Astrocyte (in vitro differentiated cells and primary cell): ENCODE measurements at regions not wholly inside any gene's neighbourhood (a gene's known extent, or its start where the extent isn't known, plus 50 kb on each side); places are given as distances from the start of the nearest gene placed in this dataset.

ENCODE experiments used
- EZH2 ChIP-seq: IDR thresholded peaks from 2 replicates; pipeline ENCODE4 v1.6.1; 2012; ENCODE audit warnings: mild to moderate bottlenecking, low read length, inconsistent platforms; ENCODE audit not compliant: insufficient read depth
- TF ChIP-seq, protein P1 (sequence below): IDR thresholded peaks from 2 replicates; pipeline ENCODE4 v1.5.1; 2011; ENCODE audit warnings: low read depth, mild to moderate bottlenecking, inconsistent platforms, low read length, moderate library complexity; ENCODE audit not compliant: insufficient read depth

DNA sequence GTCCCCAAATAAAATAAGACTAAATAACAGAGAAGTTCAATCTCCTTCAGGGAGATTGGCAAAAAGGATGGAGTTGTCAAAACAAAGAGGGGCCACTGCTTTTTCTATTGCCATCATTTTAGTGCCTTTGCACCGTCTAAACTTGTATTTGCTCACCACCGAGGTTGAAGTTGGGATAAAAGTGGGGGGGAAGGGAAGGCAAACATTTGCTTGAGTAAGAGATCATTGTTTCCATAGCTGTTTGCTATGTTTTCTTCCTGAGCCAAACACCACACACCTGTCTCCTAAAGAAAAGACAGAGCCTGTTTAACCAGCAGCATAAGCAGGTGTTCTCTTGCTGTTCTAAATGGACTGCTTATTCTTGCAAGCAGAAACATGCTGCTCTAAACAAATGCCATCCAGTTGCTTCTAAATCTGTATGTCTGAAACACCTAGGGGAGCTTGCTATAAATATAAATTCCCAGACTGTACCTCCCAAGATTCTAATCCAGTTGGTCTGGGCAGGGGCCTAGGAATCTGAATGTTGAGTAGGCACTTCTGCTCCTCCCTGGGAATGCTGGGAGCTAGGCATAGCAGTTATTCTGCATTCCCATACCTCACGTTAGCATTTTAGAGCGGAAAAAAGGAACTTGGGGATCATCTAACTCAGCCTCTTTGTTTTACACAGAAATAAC, 179.4 kb upstream of the ARL4C start:
- TF ChIP-seq, protein P1, sequence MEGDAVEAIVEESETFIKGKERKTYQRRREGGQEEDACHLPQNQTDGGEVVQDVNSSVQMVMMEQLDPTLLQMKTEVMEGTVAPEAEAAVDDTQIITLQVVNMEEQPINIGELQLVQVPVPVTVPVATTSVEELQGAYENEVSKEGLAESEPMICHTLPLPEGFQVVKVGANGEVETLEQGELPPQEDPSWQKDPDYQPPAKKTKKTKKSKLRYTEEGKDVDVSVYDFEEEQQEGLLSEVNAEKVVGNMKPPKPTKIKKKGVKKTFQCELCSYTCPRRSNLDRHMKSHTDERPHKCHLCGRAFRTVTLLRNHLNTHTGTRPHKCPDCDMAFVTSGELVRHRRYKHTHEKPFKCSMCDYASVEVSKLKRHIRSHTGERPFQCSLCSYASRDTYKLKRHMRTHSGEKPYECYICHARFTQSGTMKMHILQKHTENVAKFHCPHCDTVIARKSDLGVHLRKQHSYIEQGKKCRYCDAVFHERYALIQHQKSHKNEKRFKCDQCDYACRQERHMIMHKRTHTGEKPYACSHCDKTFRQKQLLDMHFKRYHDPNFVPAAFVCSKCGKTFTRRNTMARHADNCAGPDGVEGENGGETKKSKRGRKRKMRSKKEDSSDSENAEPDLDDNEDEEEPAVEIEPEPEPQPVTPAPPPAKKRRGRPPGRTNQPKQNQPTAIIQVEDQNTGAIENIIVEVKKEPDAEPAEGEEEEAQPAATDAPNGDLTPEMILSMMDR = no peak
- no peak for TF ChIP-seq EZH2
